ENCODE measurements at regions not wholly inside any gene's neighbourhood (a gene's known extent, or its start where the extent isn't known, plus 50 kb on each side); places are given as distances from the start of the nearest gene placed in this dataset.

- TF ChIP-seq, protein P1, sequence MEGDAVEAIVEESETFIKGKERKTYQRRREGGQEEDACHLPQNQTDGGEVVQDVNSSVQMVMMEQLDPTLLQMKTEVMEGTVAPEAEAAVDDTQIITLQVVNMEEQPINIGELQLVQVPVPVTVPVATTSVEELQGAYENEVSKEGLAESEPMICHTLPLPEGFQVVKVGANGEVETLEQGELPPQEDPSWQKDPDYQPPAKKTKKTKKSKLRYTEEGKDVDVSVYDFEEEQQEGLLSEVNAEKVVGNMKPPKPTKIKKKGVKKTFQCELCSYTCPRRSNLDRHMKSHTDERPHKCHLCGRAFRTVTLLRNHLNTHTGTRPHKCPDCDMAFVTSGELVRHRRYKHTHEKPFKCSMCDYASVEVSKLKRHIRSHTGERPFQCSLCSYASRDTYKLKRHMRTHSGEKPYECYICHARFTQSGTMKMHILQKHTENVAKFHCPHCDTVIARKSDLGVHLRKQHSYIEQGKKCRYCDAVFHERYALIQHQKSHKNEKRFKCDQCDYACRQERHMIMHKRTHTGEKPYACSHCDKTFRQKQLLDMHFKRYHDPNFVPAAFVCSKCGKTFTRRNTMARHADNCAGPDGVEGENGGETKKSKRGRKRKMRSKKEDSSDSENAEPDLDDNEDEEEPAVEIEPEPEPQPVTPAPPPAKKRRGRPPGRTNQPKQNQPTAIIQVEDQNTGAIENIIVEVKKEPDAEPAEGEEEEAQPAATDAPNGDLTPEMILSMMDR (IDR thresholded peaks at IDR 0.05): no peak
- TF ChIP-seq EZH2 (IDR thresholded peaks at IDR 0.05) (no peak), EZH2phosphoT487 (IDR thresholded peaks at IDR 0.05) (no peak)
These were observed 288.6 kb downstream of the BAMBI start for GRCh38 chr10:28965937-28966336.

All from neural progenitor cell (in vitro differentiated cells).